H9 (cell line): ENCODE measurements at regions not wholly inside any gene's neighbourhood (a gene's known extent, or its start where the extent isn't known, plus 50 kb on each side); places are given as distances from the start of the nearest gene placed in this dataset.

Source experiments
- DNase-seq: peaks from one replicate; pipeline ENCODE4 v3.0.0-alpha.2; 2017
- H2AFZ ChIP-seq: one replicate; pipeline ENCODE4 v1.6.1; 2013; ENCODE audit warnings: mild to moderate bottlenecking, low read length, control low read depth, moderate library complexity
- H2AK5ac ChIP-seq: 2 replicates; pipeline ENCODE4 v1.6.1; 2013; ENCODE audit warnings: low read length, control low read depth, mixed read lengths; ENCODE audit not compliant: insufficient read length
- H2BK120ac ChIP-seq: one replicate; pipeline ENCODE4 v1.6.1; 2013; ENCODE audit warnings: low read depth, mild to moderate bottlenecking, low read length, control low read depth, inconsistent platforms; ENCODE audit not compliant: poor library complexity, severe bottlenecking
- H2BK12ac ChIP-seq: 2 replicates; pipeline ENCODE4 v1.6.1; 2013; ENCODE audit warnings: low read length, control low read depth, mixed read lengths, low read depth; ENCODE audit not compliant: insufficient read length
- H2BK15ac ChIP-seq: 2 replicates; pipeline ENCODE4 v1.6.1; 2013; ENCODE audit warnings: low read depth, low read length, control low read depth
- H2BK20ac ChIP-seq: one replicate; pipeline ENCODE4 v1.6.1; 2013; ENCODE audit warnings: low read depth, mild to moderate bottlenecking, low read length, control low read depth, inconsistent platforms; ENCODE audit not compliant: poor library complexity, severe bottlenecking
- H2BK5ac ChIP-seq: 2 replicates; pipeline ENCODE4 v1.6.1; 2013; ENCODE audit warnings: low read length, control low read depth, mixed read lengths; ENCODE audit not compliant: insufficient read length
- H3K14ac ChIP-seq: 2 replicates; pipeline ENCODE4 v1.6.1; 2013; ENCODE audit warnings: low read length, control low read depth; ENCODE audit not compliant: insufficient read depth
- H3K18ac ChIP-seq: 2 replicates; pipeline ENCODE4 v1.6.1; 2013; ENCODE audit warnings: low read depth, mild to moderate bottlenecking, mixed read lengths, low read length, control low read depth; ENCODE audit not compliant: insufficient read length
- H3K23ac ChIP-seq: 2 replicates; pipeline ENCODE4 v1.6.1; 2013; ENCODE audit warnings: low read length, control low read depth, mixed read lengths, low read depth; ENCODE audit not compliant: insufficient read length
- H3K23me2 ChIP-seq: 2 replicates; pipeline ENCODE4 v1.6.1; 2013; ENCODE audit warnings: low read depth, mild to moderate bottlenecking, mixed read lengths, low read length, control low read depth; ENCODE audit not compliant: insufficient read length, poor library complexity, severe bottlenecking
- H3K27ac ChIP-seq: 2 replicates; pipeline ENCODE4 v1.5.1; 2013; ENCODE audit warnings: low read length, control low read depth, mixed read lengths, low read depth; ENCODE audit not compliant: insufficient read length
- H3K27me3 ChIP-seq: 2 replicates; pipeline ENCODE4 v1.6.1; 2013; ENCODE audit warnings: low read length, control low read depth, inconsistent platforms; ENCODE audit not compliant: insufficient read depth
- H3K4ac ChIP-seq: 2 replicates; pipeline ENCODE4 v1.6.1; 2013; ENCODE audit warnings: low read depth, mild to moderate bottlenecking, control low read depth, inconsistent platforms, low read length, moderate library complexity
- H3K4me1 ChIP-seq: 2 replicates; pipeline ENCODE4 v1.6.1; 2013; ENCODE audit warnings: low read length, control low read depth, inconsistent platforms; ENCODE audit not compliant: insufficient read depth
- H3K4me2 ChIP-seq: 2 replicates; pipeline ENCODE4 v1.6.1; 2013; ENCODE audit warnings: low read length, control low read depth, mixed read lengths; ENCODE audit not compliant: insufficient read length, insufficient read depth
- H3K56ac ChIP-seq: 2 replicates; pipeline ENCODE4 v1.6.1; 2013; ENCODE audit warnings: low read depth, mild to moderate bottlenecking, mixed read lengths, low read length, control low read depth; ENCODE audit not compliant: insufficient read length
- H3K79me1 ChIP-seq: 2 replicates; pipeline ENCODE4 v1.6.1; 2013; ENCODE audit warnings: low read depth, mild to moderate bottlenecking, moderate library complexity, low read length, control low read depth, inconsistent platforms; ENCODE audit not compliant: insufficient read depth, poor library complexity, severe bottlenecking
- H3K79me2 ChIP-seq: 2 replicates; pipeline ENCODE4 v1.6.1; 2013; ENCODE audit warnings: low read length, control low read depth, inconsistent platforms; ENCODE audit not compliant: insufficient read depth
- H3K9ac ChIP-seq: 2 replicates; pipeline ENCODE4 v1.6.1; 2013; ENCODE audit warnings: low read length, control low read depth, mixed read lengths; ENCODE audit not compliant: insufficient read length; ENCODE audit errors: extremely low read depth
- H3K9me3 ChIP-seq: one replicate; pipeline ENCODE4 v1.6.1; 2013; ENCODE audit warnings: low read depth, low read length, inconsistent platforms; ENCODE audit not compliant: control insufficient read depth
- H3T11ph ChIP-seq: one replicate; pipeline ENCODE4 v1.6.1; 2013; ENCODE audit warnings: mild to moderate bottlenecking, low read length, control low read depth, inconsistent platforms
- H4K20me1 ChIP-seq: one replicate; pipeline ENCODE4 v1.6.1; 2013; ENCODE audit not compliant: control insufficient read depth, insufficient read length, insufficient read depth
- H4K5ac ChIP-seq: 2 replicates; pipeline ENCODE4 v1.6.1; 2013; ENCODE audit warnings: low read depth, mild to moderate bottlenecking, mixed read lengths, low read length, control low read depth; ENCODE audit not compliant: insufficient read length
- H4K8ac ChIP-seq: replicated peaks from 2 replicates; pipeline ENCODE4 v1.6.1; 2013; ENCODE audit warnings: low read length, control low read depth, mixed read lengths, low read depth; ENCODE audit not compliant: insufficient read length
- H4K91ac ChIP-seq: 2 replicates; pipeline ENCODE4 v1.6.1; 2013; ENCODE audit warnings: low read depth, mild to moderate bottlenecking, moderate library complexity, mixed read lengths, low read length, control low read depth; ENCODE audit not compliant: insufficient read length
- H3K27ac Mint-ChIP-seq, 3 experiments: 2 replicates in 2 of 3; 3 replicates in 1 of 3; pipeline ENCODE4 v1.8.0; 2020 to 2021; ENCODE audit warnings: mixed read lengths in 3 of 3, mild to moderate bottlenecking in 1 of 3, moderate library complexity in 1 of 3
- H3K27me3 Mint-ChIP-seq: 2 replicates; pipeline ENCODE4 v1.8.0; 2021; ENCODE audit warnings: low read depth, mild to moderate bottlenecking, moderate library complexity, mixed read lengths
- H3K36me3 Mint-ChIP-seq, 3 experiments: 2 replicates in 2 of 3; 3 replicates in 1 of 3; pipeline ENCODE4 v1.8.0; 2020 to 2021; ENCODE audit warnings: low read depth in 3 of 3, mixed read lengths in 3 of 3; ENCODE audit not compliant: insufficient read depth in 1 of 3
- H3K4me1 Mint-ChIP-seq, 2 experiments: 2 replicates each; pipeline ENCODE4 v1.8.0; 2020; ENCODE audit warnings: mixed read lengths in 2 of 2
- H3K4me3 Mint-ChIP-seq, 2 experiments: 2 replicates in 1 of 2; 3 replicates in 1 of 2; pipeline ENCODE4 v1.8.0; 2020 to 2021; ENCODE audit warnings: mild to moderate bottlenecking in 2 of 2, mixed read lengths in 2 of 2, moderate library complexity in 1 of 2
- H3K9me3 Mint-ChIP-seq, 2 experiments: 2 replicates in 1 of 2; 3 replicates in 1 of 2; pipeline ENCODE4 v1.8.0; 2020; ENCODE audit warnings: mild to moderate bottlenecking in 2 of 2, mixed read lengths in 2 of 2, moderate library complexity in 1 of 2
- CTCF ChIP-seq: fragments of 200-600 bp; sonication (generic); conservative IDR thresholded peaks from 3 replicates; pipeline ENCODE4 v1.8.0; 2021; ENCODE audit warnings: antibody characterized with exemption, mild to moderate bottlenecking
- WGBS: extraction: QIAGEN DNeasy Blood & Tissue Kit; methylation state at CpG from one replicate; pipeline ENCODE4 v1.1.7; 2013; ENCODE audit warnings: missing lambda C conversion rate, low lambda C conversion rate, mixed read lengths; ENCODE audit not compliant: insufficient read length; ENCODE audit errors: extremely low coverage; 5-methylcytosine and 5-hydroxymethylcytosine counted together

- Histone ChIP-seq H3K18ac (no peak overlapping the region), H3K4me2 (no peak overlapping the region), H4K5ac (no peak overlapping the region), H3K9ac (no peak overlapping the region), H2BK15ac (no peak overlapping the region), H3K23ac (no peak overlapping the region), H4K8ac (no peak overlapping the region), H3K14ac (no peak overlapping the region), H2BK12ac (no peak overlapping the region), H3K56ac (no peak overlapping the region), H3K79me1 (no peaks in the 10 kb centered on the region), H3K4me1 (no peaks in the 10 kb centered on the region), H3K9me3 (no peaks in the 10 kb centered on the region), H3T11ph (no peak overlapping the region), H2AK5ac (no peak overlapping the region), H3K27me3 (no peaks in the 10 kb centered on the region), H3K27ac (no peak overlapping the region), H2AFZ (no peak overlapping the region), H4K91ac (no peak overlapping the region), H2BK5ac (no peak overlapping the region), H3K79me2 (no peaks in the 10 kb centered on the region), H3K23me2 (no peaks in the 10 kb centered on the region), H2BK20ac (no peak overlapping the region), H3K4ac (no peak overlapping the region), H4K20me1 (no peaks in the 10 kb centered on the region), H2BK120ac (no peak overlapping the region)
- no CpG with 5 or more reads among the region's 5 CpGs for WGBS
- Mint-ChIP-seq H3K4me1 (peaks cover 0 to 7% of the 10 kb centered on the region in 2 experiments; a peak in 2 of 4 replicates), H3K27me3 (peaks cover 47% of the 10 kb centered on the region), H3K27ac (no peak overlapping the region), H3K36me3 (no peaks in the 10 kb centered on the region), H3K4me3 (no peak overlapping the region), H3K9me3 (no peaks in the 10 kb centered on the region; a peak in 1 of 5 replicates)
- TF ChIP-seq CTCF = no peak
- no peak for DNase-seq
Observed at GRCh38 chr16:6910301-6910700, 422.3 kb upstream of the RBFOX1 start.
